GM12878 (cell line): ENCODE measurements at regions not wholly inside any gene's neighbourhood (a gene's known extent, or its start where the extent isn't known, plus 50 kb on each side); places are given as distances from the start of the nearest gene placed in this dataset. TPM values are rescaled to one million over a fixed set of nuclear protein-coding genes. Genes with fewer than 3 reads are reported as not detected.

Experiments used
- microRNA-seq: library from miRNA; unstranded; fragments of <30 nt; microRNA quantifications from one replicate; pipeline ENCODE4, GENCODE V29; 2018
- small RNA-seq: library from RNA; depleted of rRNA; stranded (forward); fragments of <200 nt; gene quantifications from one replicate; pipeline ENCODE3, GENCODE V24; 2014

Small RNA genes in the stretch of these regions (microRNA-seq; reads per million reads assigned to microRNA genes)
- gene MIR4477B, result not detected

Small RNA genes in the stretch of these regions (small RNA-seq; reads per million reads assigned to genes)
- gene MIR4477B (not detected), gene PTGER4P3 (not detected), gene RNA5SP284 (0.16 reads per million)
